ENCODE measurements at regions not wholly inside any gene's neighbourhood (a gene's known extent, or its start where the extent isn't known, plus 50 kb on each side); places are given as distances from the start of the nearest gene placed in this dataset.
"Not testable (repeated sequence)": the region's sequence is repeated elsewhere in the genome, so short reads cannot be mapped to it uniquely, and the experiment has no call there.

DNA sequence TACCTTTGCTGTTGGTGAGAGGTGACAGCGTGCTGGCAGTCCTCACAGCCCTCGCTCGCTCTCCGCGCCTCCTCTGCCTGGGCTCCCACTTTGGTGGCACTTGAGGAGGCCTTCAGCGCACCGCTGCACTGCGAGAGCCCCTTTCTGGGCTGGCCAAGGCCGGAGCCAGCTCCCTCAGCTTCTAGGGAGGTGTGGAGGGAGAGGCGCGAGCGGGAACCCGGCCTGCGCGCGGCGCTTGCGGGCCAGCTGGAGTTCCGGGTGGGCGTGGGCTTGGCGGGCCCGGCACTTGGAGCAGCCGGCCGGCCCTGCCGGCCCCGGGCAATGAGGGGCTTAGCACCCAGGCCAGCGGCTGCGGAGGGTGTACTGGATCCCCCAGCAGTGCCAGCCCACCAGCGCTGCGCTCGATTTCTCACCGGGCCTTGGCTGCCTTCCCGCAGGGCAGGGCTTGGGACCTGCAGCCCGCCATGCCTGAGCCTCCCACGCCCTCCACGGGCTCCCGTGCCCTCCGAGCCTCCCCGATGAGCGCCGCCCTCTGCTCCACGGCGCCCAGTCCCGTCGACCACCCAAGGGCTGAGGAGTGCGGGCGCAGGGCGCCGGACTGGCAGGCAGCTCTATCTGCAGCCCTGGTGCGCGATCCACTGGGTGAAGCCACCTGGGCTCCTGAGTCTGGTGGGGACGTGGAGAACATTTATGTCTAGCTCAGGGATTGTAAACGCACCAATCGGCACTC, 700.3 kb downstream of the CDH18 start:
- DNase-seq = not testable (repeated sequence)

GRCh38 chr5:19288311-19288710, 699.7 kb downstream of the CDH18 start:
- DNase-seq = not testable (repeated sequence)

DNA sequence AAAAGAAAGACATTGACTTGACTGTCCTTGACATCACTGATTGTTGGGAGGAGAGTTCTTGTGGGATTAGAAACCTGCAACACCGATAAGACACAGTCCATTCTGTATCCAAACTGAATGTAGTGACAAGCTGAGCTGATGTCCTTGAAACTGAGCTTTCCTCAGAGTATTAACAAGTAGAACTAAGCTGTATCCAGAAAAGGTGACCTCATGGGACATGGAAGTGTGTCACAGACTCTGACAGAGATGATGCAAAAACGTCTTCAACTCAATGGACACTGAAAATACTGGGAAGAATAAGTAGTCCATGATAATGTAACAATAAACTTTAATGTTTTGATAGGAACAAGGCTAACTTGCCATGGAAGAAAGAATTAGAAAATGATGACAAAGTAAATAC, 690.1 kb downstream of the CDH18 start:
- no peak for DNase-seq

DNA sequence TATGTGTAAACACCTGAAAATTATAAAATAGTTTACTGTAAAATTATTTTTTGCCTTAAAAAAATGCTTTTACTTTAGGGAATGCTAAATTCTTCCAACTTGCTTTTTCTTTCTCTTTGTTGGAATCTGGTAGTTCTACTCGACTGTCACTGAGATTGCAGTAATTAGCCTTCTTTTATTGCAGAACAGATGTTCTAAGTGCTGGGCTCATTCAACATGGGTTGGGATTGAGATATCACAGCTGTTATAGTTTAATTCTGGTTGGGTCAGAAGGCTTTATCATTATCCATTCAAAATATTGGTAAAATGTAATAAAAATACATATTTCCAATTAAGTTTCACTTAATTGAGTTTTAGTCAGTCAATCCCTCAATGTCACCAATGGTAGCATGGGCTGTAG, 686.7 kb downstream of the CDH18 start:
- no peak for DNase-seq

DNA sequence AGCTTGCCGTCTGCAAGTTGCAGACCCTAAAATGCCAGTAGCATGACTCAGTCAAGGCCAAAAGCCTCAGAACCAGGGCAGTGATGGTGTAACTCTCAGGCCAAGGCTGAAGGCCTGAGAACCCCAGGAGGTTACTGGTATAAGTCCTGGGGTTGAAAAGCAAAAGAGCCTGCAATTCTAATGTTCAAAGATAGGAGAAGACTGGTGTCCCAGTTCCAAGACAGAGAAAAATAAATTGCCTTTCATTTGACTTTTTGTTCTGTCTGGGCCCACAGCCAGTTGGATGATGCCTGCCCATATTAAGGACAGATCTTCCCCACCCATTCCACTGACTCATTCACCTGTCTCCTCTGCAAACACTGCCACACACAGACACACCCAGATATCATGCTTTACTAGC, 673.2 kb downstream of the CDH18 start:
- DNase-seq = no peak

DNA sequence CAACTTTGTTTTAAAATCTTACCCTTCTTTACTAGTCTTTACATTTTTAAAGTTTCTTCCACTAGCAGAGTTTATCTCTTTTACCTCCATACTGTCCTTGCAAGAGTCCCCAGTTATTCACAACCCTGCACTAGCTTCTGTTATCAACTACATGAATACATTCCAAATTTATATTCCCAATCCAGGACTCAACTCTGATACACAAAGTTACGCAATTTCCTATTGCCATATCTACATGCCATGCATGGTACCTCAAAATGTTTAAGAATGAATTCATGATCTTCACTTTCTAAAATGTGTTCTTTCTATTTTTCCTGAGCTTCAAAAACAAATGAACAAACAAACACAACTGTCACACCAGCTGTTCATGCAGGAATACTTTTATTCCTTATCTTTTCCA, 668.7 kb downstream of the CDH18 start:
- DNase-seq = no peak

DNA sequence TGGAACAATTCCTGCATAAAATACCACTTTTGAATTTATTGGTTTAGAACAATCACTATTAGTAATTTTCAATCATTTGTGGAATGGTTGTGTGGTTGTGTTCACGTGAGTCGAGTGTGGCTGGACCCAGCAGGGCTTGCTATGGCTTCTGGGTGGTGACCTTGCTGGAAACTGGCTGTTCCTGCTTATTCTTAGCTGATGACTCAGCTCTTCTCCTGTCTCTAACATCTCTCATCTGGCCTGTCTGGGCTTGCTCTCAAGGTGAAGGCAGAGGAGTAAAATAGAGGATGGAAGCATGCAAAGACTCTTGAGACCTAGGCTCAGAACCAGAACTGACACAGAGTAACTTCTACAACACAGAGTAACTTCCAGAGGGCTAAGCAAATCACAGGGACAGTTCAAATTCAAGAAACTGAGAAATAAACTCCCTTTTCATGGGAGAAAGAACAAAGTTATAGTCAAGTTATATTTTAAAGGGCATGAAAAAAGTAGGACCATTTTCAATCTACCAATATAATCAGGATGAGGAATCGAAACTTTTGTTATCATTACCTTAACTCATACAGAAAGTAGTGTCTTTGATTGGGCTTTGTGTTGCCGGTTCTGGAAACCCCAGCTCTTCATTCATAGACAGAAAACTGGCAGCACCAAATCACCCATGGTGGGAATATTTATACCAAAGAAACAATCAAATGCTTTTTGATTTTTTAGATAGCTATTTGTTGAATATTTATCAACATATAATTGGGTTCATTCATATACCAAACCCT, 665.1 kb downstream of the CDH18 start:
- no peak for DNase-seq

- no peak for DNase-seq
Measured at GRCh38 chr5:19334278-19334677, 653.7 kb downstream of the CDH18 start.

GRCh38 chr5:19342942-19343341, 645.1 kb downstream of the CDH18 start:
- DNase-seq = no peak

GRCh38 chr5:19352120-19352519, 635.9 kb downstream of the CDH18 start:
- DNase-seq = no peak

DNA sequence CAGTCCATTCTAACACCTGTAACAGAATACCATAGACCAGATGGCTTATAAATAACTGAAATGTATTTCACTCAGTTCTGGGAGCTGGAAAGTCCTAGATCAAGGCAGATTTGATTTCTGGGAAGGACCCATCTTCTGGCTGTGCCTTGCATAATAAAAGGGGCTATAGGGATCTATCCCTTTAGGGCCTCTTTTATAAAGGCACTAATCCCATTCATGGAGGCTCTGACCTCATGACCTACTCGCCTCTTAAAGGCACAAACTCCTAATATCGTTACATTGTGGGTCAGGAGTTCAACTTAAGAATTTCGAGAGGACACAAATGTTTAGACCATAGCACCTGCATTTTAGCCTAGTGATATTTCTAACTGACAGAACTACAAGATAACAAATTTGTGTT, 619.0 kb downstream of the CDH18 start:
- DNase-seq = no peak

GRCh38 chr5:19369561-19369960, 618.4 kb downstream of the CDH18 start:
- DNase-seq = no peak

DNA sequence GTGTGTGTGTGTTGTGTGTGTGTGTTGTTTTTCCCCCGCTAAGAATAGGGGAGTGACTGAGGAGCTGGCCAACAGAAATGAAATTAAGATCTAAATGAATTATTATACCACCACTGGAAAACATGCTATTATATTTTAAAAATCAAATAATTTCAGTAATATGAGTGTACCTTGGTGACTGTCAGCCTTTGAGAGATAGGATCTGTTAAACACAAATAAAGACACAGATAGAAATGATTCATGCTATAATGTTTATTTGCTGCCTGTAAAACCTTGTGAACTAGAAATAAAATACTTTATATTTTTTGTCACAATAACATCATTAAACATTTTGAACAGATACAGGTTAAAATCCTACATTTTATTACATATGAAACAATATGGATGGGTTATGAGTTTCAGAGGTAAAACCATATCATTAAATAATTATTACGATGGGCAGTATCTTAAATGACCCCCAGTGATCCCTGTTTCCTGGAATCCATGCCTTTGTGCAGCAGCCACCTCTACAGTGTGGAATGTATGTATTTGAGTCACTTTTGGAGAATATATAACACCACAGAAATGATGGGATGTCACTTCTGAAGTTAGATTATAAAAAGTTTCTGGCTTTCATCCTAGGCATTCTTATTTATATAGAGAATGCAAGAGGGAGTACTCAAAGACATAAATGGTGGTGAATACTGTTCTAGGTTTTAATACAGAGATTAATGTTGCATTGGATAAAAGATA, 617.2 kb downstream of the CDH18 start:
- DNase-seq = no peak

DNA sequence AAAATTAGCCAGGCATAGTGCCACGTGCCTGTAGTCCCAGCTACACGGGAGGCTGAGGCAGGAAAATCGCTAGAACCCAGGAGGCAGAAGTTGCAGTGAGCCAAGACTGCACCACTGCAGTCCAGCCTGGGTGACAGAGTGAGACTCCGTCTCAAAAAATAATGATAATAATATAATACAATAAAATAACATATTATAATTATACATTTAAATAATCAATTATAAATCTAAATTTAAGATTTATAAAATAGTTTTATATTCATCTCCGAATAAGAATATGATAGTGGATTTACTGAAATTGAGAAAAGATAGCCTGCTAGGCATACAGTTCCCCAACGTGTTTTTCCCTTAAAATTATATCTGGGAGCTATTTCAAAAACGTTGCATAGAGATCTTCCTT, 599.6 kb downstream of the CDH18 start:
- no peak for DNase-seq

DNA sequence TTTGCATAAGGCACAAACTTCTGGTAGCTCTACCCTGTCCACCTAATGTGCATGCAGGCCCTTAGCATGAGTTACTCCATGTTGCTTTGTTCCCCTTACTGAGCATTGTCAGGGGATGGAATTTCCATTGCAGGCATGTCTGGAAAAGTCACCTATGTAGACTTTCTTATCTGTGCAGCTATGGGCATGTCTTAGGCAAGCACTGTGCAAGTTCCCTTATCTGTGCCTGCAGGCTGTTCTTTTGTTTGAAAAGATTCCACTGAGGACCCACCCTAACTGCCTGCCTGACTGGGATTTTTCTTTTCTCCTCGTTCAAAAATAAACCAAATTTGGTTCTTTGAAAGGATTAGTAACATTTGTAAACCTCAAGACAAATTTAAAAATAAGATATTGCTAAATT, 587.0 kb downstream of the CDH18 start:
- no peak for DNase-seq

- no peak for DNase-seq
Measured at GRCh38 chr5:19406576-19407365, 581.2 kb downstream of the CDH18 start.

- no peak for DNase-seq
Measured at GRCh38 chr5:19408149-19408548, 579.9 kb downstream of the CDH18 start.

GRCh38 chr5:19411936-19412335, 576.1 kb downstream of the CDH18 start:
- DNase-seq = no peak

All from stimulated activated naive CD4-positive, alpha-beta T cell treated with Interleukin-2 at 50 U/mL for 16 hours (primary cell).